Panc1 (cell line): ENCODE measurements at regions not wholly inside any gene's neighbourhood (a gene's known extent, or its start where the extent isn't known, plus 50 kb on each side); places are given as distances from the start of the nearest gene placed in this dataset.

Experiments
- POLR2AphosphoS5 ChIP-seq: IDR thresholded peaks from 2 replicates; pipeline ENCODE4 v1.6.1; 2012; ENCODE audit warnings: mild to moderate bottlenecking, low read depth, low read length, moderate library complexity
- TF ChIP-seq, protein P1 (sequence below): fragments of 450-650 bp; IDR thresholded peaks from 2 replicates; pipeline ENCODE4 v1.5.1; 2017; ENCODE audit warnings: mild to moderate bottlenecking
- TF ChIP-seq, protein P2 (sequence below), 2 experiments: IDR thresholded peaks; 2 replicates each; pipeline ENCODE4 v1.6.1; 2011 to 2012; ENCODE audit warnings: low read depth in 2 of 2, control low read depth in 1 of 2, low read length in 1 of 2, mild to moderate bottlenecking in 1 of 2, moderate library complexity in 1 of 2; ENCODE audit not compliant: insufficient read depth in 1 of 2

- TF ChIP-seq, protein P1, sequence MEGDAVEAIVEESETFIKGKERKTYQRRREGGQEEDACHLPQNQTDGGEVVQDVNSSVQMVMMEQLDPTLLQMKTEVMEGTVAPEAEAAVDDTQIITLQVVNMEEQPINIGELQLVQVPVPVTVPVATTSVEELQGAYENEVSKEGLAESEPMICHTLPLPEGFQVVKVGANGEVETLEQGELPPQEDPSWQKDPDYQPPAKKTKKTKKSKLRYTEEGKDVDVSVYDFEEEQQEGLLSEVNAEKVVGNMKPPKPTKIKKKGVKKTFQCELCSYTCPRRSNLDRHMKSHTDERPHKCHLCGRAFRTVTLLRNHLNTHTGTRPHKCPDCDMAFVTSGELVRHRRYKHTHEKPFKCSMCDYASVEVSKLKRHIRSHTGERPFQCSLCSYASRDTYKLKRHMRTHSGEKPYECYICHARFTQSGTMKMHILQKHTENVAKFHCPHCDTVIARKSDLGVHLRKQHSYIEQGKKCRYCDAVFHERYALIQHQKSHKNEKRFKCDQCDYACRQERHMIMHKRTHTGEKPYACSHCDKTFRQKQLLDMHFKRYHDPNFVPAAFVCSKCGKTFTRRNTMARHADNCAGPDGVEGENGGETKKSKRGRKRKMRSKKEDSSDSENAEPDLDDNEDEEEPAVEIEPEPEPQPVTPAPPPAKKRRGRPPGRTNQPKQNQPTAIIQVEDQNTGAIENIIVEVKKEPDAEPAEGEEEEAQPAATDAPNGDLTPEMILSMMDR, result no peak
- TF ChIP-seq, protein P2, sequence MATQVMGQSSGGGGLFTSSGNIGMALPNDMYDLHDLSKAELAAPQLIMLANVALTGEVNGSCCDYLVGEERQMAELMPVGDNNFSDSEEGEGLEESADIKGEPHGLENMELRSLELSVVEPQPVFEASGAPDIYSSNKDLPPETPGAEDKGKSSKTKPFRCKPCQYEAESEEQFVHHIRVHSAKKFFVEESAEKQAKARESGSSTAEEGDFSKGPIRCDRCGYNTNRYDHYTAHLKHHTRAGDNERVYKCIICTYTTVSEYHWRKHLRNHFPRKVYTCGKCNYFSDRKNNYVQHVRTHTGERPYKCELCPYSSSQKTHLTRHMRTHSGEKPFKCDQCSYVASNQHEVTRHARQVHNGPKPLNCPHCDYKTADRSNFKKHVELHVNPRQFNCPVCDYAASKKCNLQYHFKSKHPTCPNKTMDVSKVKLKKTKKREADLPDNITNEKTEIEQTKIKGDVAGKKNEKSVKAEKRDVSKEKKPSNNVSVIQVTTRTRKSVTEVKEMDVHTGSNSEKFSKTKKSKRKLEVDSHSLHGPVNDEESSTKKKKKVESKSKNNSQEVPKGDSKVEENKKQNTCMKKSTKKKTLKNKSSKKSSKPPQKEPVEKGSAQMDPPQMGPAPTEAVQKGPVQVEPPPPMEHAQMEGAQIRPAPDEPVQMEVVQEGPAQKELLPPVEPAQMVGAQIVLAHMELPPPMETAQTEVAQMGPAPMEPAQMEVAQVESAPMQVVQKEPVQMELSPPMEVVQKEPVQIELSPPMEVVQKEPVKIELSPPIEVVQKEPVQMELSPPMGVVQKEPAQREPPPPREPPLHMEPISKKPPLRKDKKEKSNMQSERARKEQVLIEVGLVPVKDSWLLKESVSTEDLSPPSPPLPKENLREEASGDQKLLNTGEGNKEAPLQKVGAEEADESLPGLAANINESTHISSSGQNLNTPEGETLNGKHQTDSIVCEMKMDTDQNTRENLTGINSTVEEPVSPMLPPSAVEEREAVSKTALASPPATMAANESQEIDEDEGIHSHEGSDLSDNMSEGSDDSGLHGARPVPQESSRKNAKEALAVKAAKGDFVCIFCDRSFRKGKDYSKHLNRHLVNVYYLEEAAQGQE (IDR thresholded peaks at IDR 0.05; ENCODE audit: insufficient read depth in 1 of 2, low read depth in 2 of 2, low read length in 1 of 2), result no peak
- TF ChIP-seq POLR2AphosphoS5, result no peak
These were observed 670.3 kb upstream of the NRSN1 start for GRCh38 chr6:23455754-23456153.
